HCT116 (cell line): ENCODE measurements at regions not wholly inside any gene's neighbourhood (a gene's known extent, or its start where the extent isn't known, plus 50 kb on each side); places are given as distances from the start of the nearest gene placed in this dataset.

ENCODE experiments used
- ATAC-seq: fragments of 200-7000 bp; cut with Tn5 transposase; 2 replicates; pipeline ENCODE4 v1.9.1; 2020; ENCODE audit warnings: mild to moderate bottlenecking, moderate library complexity
- BruUV-seq: library from RNA; stranded (reverse); fragments of 400-500 nt; replicated peaks from 2 replicates; lab custom pipeline; 2021; lab: Mats Ljungman, UMichigan
- CTCF ChIA-PET: fragments of 300-600 bp; sonication (Branson Sonifier 250); formaldehyde crosslinking; loops from one replicate; lab custom pipeline; 2021; ENCODE audit warnings: antibody characterized with exemption; lab: Charles Lee
- POLR2A ChIA-PET: fragments of 300-600, 350-600 bp; sonication (Branson Sonifier 250); formaldehyde crosslinking; loops from one replicate; lab custom pipeline; 2021; ENCODE audit warnings: antibody characterized with exemption; lab: Charles Lee
- RAD21 ChIA-PET, 2 experiments: fragments of 300-600 bp; sonication (Branson Sonifier 250); formaldehyde crosslinking; loops; one replicate each; lab custom pipeline; 2023; ENCODE audit warnings: low total read pairs in 2 of 2; ENCODE audit not compliant: uncharacterized antibody in 2 of 2, unreplicated experiment in 2 of 2, low non-redundant PET in 1 of 2; lab: Charles Lee
- DNase-seq: peaks from one replicate; pipeline ENCODE4 v3.0.0-alpha.2; 2010; ENCODE audit warnings: low read depth, low spot score
- H2AFZ ChIP-seq: fragments of 200-600 bp; shearing (Covaris generic), sonication (generic); 2 replicates; pipeline ENCODE4 v1.6.1; 2017; ENCODE audit warnings: low read depth, mixed run types, mixed read lengths, antibody characterized with exemption, low read length; ENCODE audit not compliant: poor library complexity, severe bottlenecking
- H3K27ac ChIP-seq: 2 replicates; pipeline ENCODE4 v1.5.1; 2012; ENCODE audit warnings: low read depth, low read length
- H3K27me3 ChIP-seq: fragments of 200-600 bp; sonication (generic); 2 replicates; pipeline ENCODE4 v1.6.1; 2016; ENCODE audit warnings: mixed run types, low read length, mixed read lengths; ENCODE audit not compliant: insufficient read depth
- H3K36me3 ChIP-seq, 2 experiments: fragments of 200-500 bp in 1 of 2; fragments of 200-600 bp in 1 of 2; sonication (Bioruptor generic) in 1 of 2; sonication (generic) in 1 of 2; 2 replicates each; pipeline versions ENCODE4 v1.5.1 to v1.6.1; 2014 to 2016; ENCODE audit warnings: low read length in 2 of 2, inconsistent platforms in 1 of 2, mixed read lengths in 1 of 2, mixed run types in 1 of 2; ENCODE audit not compliant: insufficient read depth in 2 of 2, control insufficient read depth in 1 of 2
- H3K4me1 ChIP-seq, 2 experiments: fragments of 200-600 bp in 1 of 2; sonication (generic) in 1 of 2; 2 replicates each; pipeline versions ENCODE4 v1.5.1 to v1.6.1; 2012 to 2017; ENCODE audit warnings: low read length in 2 of 2, inconsistent platforms in 1 of 2, mild to moderate bottlenecking in 1 of 2, mixed read lengths in 1 of 2, mixed run types in 1 of 2, moderate library complexity in 1 of 2; ENCODE audit not compliant: insufficient read depth in 2 of 2, control insufficient read depth in 1 of 2
- H3K4me2 ChIP-seq: fragments of 200-600 bp; sonication (generic); 2 replicates; pipeline ENCODE4 v1.6.1; 2017; ENCODE audit warnings: mixed run types, low read length, mixed read lengths
- H3K4me3 ChIP-seq, 2 experiments: fragments of 200-600 bp in 1 of 2; sonication (generic) in 1 of 2; replicated peaks in 1 of 2; 2 replicates each; pipeline ENCODE4 v1.5.1; 2011 to 2016; ENCODE audit warnings: low read length in 2 of 2, control low read depth in 1 of 2, low read depth in 1 of 2, mild to moderate bottlenecking in 1 of 2, mixed read lengths in 1 of 2, mixed run types in 1 of 2
- H3K79me2 ChIP-seq: fragments of 200-600 bp; sonication (generic); 2 replicates; pipeline ENCODE4 v1.6.1; 2017; ENCODE audit warnings: mild to moderate bottlenecking, mixed run types, low read length, moderate library complexity, mixed read lengths; ENCODE audit not compliant: insufficient read depth
- H3K9ac ChIP-seq: fragments of 200-600 bp; sonication (generic); 2 replicates; pipeline ENCODE4 v1.6.1; 2016; ENCODE audit warnings: low read length, mixed read lengths
- H3K9me2 ChIP-seq: fragments of 200-600 bp; sonication (generic), shearing (Covaris generic); 2 replicates; pipeline ENCODE4 v1.6.1; 2017; ENCODE audit warnings: mixed run types, mild to moderate bottlenecking, moderate library complexity; ENCODE audit not compliant: insufficient read depth
- H3K9me3 ChIP-seq, 2 experiments: fragments of 200-500 bp in 1 of 2; fragments of 200-600 bp in 1 of 2; sonication (Bioruptor generic) in 1 of 2; sonication (generic) in 1 of 2; 2 replicates each; pipeline ENCODE4 v1.6.1; 2014 to 2017; ENCODE audit warnings: low read length in 2 of 2, mixed read lengths in 2 of 2, inconsistent platforms in 1 of 2, low read depth in 1 of 2, mild to moderate bottlenecking in 1 of 2, mixed run types in 1 of 2, moderate library complexity in 1 of 2; ENCODE audit not compliant: control insufficient read depth in 1 of 2, insufficient read depth in 1 of 2
- H4K20me1 ChIP-seq: fragments of 200-600 bp; sonication (generic), shearing (Covaris generic); 2 replicates; pipeline ENCODE4 v1.6.1; 2017; ENCODE audit warnings: mixed run types, mild to moderate bottlenecking, moderate library complexity; ENCODE audit not compliant: insufficient read depth
- CEBPB ChIP-seq: IDR thresholded peaks from 2 replicates; pipeline ENCODE4 v1.6.1; 2012; ENCODE audit warnings: low read depth
- EGR1 ChIP-seq: IDR thresholded peaks from 2 replicates; pipeline ENCODE4 v1.6.1; 2012; ENCODE audit warnings: low read depth
- ELF1 ChIP-seq: IDR thresholded peaks from 2 replicates; pipeline ENCODE4 v1.6.1; 2012; ENCODE audit warnings: low read depth, borderline replicate concordance
- EZH2 ChIP-seq: fragments of 200-600 bp; sonication (generic); IDR thresholded peaks from 2 replicates; pipeline ENCODE4 v1.6.1; 2017; ENCODE audit warnings: antibody characterized with exemption, mixed run types
- EZH2phosphoT487 ChIP-seq: fragments of 200-600 bp; IDR thresholded peaks from 2 replicates; pipeline ENCODE4 v1.6.1; 2018; ENCODE audit warnings: antibody characterized with exemption, borderline replicate concordance
- FOSL1 ChIP-seq: IDR thresholded peaks from 2 replicates; pipeline ENCODE4 v1.6.1; 2012; ENCODE audit warnings: low read depth
- JUND ChIP-seq: IDR thresholded peaks from 2 replicates; pipeline ENCODE4 v1.6.1; 2012
- POLR2A ChIP-seq: IDR thresholded peaks from 2 replicates; pipeline ENCODE4 v1.7.0; 2011; ENCODE audit warnings: borderline replicate concordance; ENCODE audit not compliant: insufficient read depth, insufficient read length; ENCODE audit errors: extremely low read depth
- POLR2AphosphoS5 ChIP-seq: IDR thresholded peaks from 2 replicates; pipeline ENCODE4 v1.6.1; 2011; ENCODE audit warnings: mild to moderate bottlenecking, low read depth, low read length, moderate library complexity
- RAD21 ChIP-seq: IDR thresholded peaks from 2 replicates; pipeline ENCODE4 v1.6.1; 2012; ENCODE audit warnings: low read depth, mild to moderate bottlenecking
- SP1 ChIP-seq: IDR thresholded peaks from 2 replicates; pipeline ENCODE4 v1.6.1; 2012; ENCODE audit warnings: low read depth
- SRF ChIP-seq: IDR thresholded peaks from 2 replicates; pipeline ENCODE4 v1.6.1; 2012; ENCODE audit warnings: low read depth
- TCF7L2 ChIP-seq: IDR thresholded peaks from 2 replicates; pipeline ENCODE4 v1.7.0; 2011; ENCODE audit warnings: borderline replicate concordance, inconsistent platforms; ENCODE audit not compliant: insufficient read depth, insufficient read length; ENCODE audit errors: extremely low read depth
- YY1 ChIP-seq: IDR thresholded peaks from 2 replicates; pipeline ENCODE4 v1.6.1; 2011; ENCODE audit warnings: low read length, low read depth, moderate library complexity, mild to moderate bottlenecking; ENCODE audit not compliant: insufficient replicate concordance; ENCODE audit errors: extremely low read depth
- ZFX ChIP-seq: fragments of 450-650 bp; IDR thresholded peaks from 2 replicates; pipeline ENCODE4 v1.6.1; 2017
- ZNF274 ChIP-seq: fragments of 200-500 bp; sonication (Bioruptor generic); IDR thresholded peaks from 2 replicates; pipeline ENCODE4 v1.6.1; 2014; ENCODE audit warnings: mild to moderate bottlenecking, low read depth, low read length, inconsistent platforms
- intact Hi-C: fragments of 100-400 bp; cut with micrococcal nuclease; formaldehyde crosslinking; loops from 2 replicates; pipeline ENCODE4 v1.10.0; 2022
- TF ChIP-seq, protein P1 (sequence below): IDR thresholded peaks from 2 replicates; pipeline ENCODE4 v1.6.1; 2012
- TF ChIP-seq, protein P2 (sequence below): IDR thresholded peaks from 2 replicates; pipeline ENCODE4 v1.6.1; 2012
- TF ChIP-seq, protein P3 (sequence below): IDR thresholded peaks from 2 replicates; pipeline ENCODE4 v1.6.1; 2011; ENCODE audit warnings: mild to moderate bottlenecking, low read length, moderate library complexity; ENCODE audit not compliant: insufficient replicate concordance; ENCODE audit errors: extremely low read depth
- TF ChIP-seq, protein P4 (sequence below): IDR thresholded peaks from 2 replicates; pipeline ENCODE4 v1.6.1; 2012; ENCODE audit warnings: low read depth

DNA sequence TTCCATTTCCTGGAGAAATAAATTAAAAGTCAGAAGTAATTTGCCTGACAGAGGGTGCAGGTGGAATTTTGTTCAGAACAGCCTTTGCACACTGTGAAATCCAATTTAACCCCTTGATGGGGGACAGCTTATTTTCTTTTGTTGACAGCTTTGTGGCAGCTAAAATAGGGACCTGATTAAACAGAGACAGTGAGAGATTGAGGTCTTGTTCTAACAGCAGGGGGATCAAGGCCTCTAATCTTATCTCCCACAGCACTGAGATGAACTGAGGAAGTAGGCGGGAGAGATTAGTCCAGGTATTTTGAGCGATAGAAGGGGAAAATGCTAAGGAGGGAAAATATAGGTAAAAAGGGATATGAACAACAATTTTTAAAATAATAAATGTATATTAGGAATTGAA is 1491.4 kb upstream of the GOT2 start:
- Histone ChIP-seq H3K4me1 (no peaks in the 10 kb centered on the region), H3K9ac (no peak overlapping the region), H2AFZ (no peak overlapping the region), H3K36me3 (no peaks in the 10 kb centered on the region), H3K4me3 (no peak overlapping the region), H3K9me2 (no peaks in the 10 kb centered on the region), H3K9me3 (peaks cover 2 to 8% of the 10 kb centered on the region in 2 experiments; a peak in 3 of 4 replicates), H3K4me2 (no peak overlapping the region), H3K27ac (no peak overlapping the region), H3K27me3 (no peaks in the 10 kb centered on the region), H4K20me1 (no peaks in the 10 kb centered on the region), H3K79me2 (no peaks in the 10 kb centered on the region)
- ChIA-PET POLR2A (no interaction called here), RAD21 (no interaction called here), CTCF (no interaction called here)
- no TSS peak for BruUV-seq
- intact Hi-C loops = no loop called here
- TF ChIP-seq, protein P1, sequence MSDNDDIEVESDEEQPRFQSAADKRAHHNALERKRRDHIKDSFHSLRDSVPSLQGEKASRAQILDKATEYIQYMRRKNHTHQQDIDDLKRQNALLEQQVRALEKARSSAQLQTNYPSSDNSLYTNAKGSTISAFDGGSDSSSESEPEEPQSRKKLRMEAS = no peak
- TF ChIP-seq SRF (no peak), TCF7L2 (no peak), POLR2A (no peak), YY1 (no peak), CEBPB (no peak), FOSL1 (no peak), ELF1 (no peak), ZNF274 (no peak), RAD21 (no peak), JUND (no peak), EZH2 (no peak), ZFX (no peak), SP1 (no peak), EZH2phosphoT487 (no peak), EGR1 (no peak), POLR2AphosphoS5 (no peak)
- TF ChIP-seq, protein P2, sequence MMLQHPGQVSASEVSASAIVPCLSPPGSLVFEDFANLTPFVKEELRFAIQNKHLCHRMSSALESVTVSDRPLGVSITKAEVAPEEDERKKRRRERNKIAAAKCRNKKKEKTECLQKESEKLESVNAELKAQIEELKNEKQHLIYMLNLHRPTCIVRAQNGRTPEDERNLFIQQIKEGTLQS = no peak
- TF ChIP-seq, protein P3, sequence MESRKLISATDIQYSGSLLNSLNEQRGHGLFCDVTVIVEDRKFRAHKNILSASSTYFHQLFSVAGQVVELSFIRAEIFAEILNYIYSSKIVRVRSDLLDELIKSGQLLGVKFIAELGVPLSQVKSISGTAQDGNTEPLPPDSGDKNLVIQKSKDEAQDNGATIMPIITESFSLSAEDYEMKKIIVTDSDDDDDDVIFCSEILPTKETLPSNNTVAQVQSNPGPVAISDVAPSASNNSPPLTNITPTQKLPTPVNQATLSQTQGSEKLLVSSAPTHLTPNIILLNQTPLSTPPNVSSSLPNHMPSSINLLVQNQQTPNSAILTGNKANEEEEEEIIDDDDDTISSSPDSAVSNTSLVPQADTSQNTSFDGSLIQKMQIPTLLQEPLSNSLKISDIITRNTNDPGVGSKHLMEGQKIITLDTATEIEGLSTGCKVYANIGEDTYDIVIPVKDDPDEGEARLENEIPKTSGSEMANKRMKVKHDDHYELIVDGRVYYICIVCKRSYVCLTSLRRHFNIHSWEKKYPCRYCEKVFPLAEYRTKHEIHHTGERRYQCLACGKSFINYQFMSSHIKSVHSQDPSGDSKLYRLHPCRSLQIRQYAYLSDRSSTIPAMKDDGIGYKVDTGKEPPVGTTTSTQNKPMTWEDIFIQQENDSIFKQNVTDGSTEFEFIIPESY = no peak
- TF ChIP-seq, protein P4, sequence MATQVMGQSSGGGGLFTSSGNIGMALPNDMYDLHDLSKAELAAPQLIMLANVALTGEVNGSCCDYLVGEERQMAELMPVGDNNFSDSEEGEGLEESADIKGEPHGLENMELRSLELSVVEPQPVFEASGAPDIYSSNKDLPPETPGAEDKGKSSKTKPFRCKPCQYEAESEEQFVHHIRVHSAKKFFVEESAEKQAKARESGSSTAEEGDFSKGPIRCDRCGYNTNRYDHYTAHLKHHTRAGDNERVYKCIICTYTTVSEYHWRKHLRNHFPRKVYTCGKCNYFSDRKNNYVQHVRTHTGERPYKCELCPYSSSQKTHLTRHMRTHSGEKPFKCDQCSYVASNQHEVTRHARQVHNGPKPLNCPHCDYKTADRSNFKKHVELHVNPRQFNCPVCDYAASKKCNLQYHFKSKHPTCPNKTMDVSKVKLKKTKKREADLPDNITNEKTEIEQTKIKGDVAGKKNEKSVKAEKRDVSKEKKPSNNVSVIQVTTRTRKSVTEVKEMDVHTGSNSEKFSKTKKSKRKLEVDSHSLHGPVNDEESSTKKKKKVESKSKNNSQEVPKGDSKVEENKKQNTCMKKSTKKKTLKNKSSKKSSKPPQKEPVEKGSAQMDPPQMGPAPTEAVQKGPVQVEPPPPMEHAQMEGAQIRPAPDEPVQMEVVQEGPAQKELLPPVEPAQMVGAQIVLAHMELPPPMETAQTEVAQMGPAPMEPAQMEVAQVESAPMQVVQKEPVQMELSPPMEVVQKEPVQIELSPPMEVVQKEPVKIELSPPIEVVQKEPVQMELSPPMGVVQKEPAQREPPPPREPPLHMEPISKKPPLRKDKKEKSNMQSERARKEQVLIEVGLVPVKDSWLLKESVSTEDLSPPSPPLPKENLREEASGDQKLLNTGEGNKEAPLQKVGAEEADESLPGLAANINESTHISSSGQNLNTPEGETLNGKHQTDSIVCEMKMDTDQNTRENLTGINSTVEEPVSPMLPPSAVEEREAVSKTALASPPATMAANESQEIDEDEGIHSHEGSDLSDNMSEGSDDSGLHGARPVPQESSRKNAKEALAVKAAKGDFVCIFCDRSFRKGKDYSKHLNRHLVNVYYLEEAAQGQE = no peak
- DNase-seq (no peak), ATAC-seq (no peak)
